Mucosa of gallbladder (tissue), 1 donor: ENCODE measurements at regions not wholly inside any gene's neighbourhood (a gene's known extent, or its start where the extent isn't known, plus 50 kb on each side); places are given as distances from the start of the nearest gene placed in this dataset.
"Not testable (repeated sequence)": the region's sequence is repeated elsewhere in the genome, so short reads cannot be mapped to it uniquely, and the experiment has no call there.

Source experiments
- DNase-seq: peaks from one replicate; pipeline ENCODE4 v3.0.0-alpha.2; 2020; ENCODE audit warnings: low spot score
- donor health status: DM: no; HTN: no; CAD: no.

- DNase-seq = no peak
Measured at GRCh38 chr22:48418831-48419230, 1408.8 kb downstream of the BRD1 start.

- DNase-seq = no peak
Measured at GRCh38 chr22:48417225-48418070, 1410.2 kb downstream of the BRD1 start.

GRCh38 chr22:48416396-48417224 is 1411.1 kb downstream of the BRD1 start:
- DNase-seq = no peak

GRCh38 chr22:48415520-48415919 is 1412.2 kb downstream of the BRD1 start:
- no peak for DNase-seq

GRCh38 chr22:48414651-48415050 is 1413.0 kb downstream of the BRD1 start:
- DNase-seq = no peak

GRCh38 chr22:48412931-48413330 is 1414.7 kb downstream of the BRD1 start:
- not testable (repeated sequence) for DNase-seq

- no peak for DNase-seq
Measured at GRCh38 chr22:48410536-48410935, 1417.1 kb downstream of the BRD1 start.

GRCh38 chr22:48407256-48407955 is 1420.3 kb downstream of the BRD1 start:
- no peak for DNase-seq

- DNase-seq = no peak
Measured at GRCh38 chr22:48406161-48406560, 1421.5 kb downstream of the BRD1 start.

- DNase-seq = peak; percentile 60
Measured at GRCh38 chr22:48405741-48406140, 1421.9 kb downstream of the BRD1 start.

- no peak for DNase-seq
Measured at GRCh38 chr22:48404801-48405447, 1422.7 kb downstream of the BRD1 start.

- DNase-seq = peak; percentile 4
Measured at GRCh38 chr22:48403521-48404403, 1423.9 kb downstream of the BRD1 start.

- no peak for DNase-seq
Measured at GRCh38 chr22:48402591-48403031, 1425.1 kb downstream of the BRD1 start.

GRCh38 chr22:48401523-48401922 is 1426.2 kb downstream of the BRD1 start:
- DNase-seq = not testable (repeated sequence)

- DNase-seq = peak; percentile 8
Measured at GRCh38 chr22:48398181-48398905, 1429.3 kb downstream of the BRD1 start.

GRCh38 chr22:48397531-48398180 is 1430.0 kb downstream of the BRD1 start:
- DNase-seq = no peak

GRCh38 chr22:48396785-48397530 is 1430.7 kb downstream of the BRD1 start:
- DNase-seq = peak; percentile 41

- DNase-seq = no peak
Measured at GRCh38 chr22:48396091-48396784, 1431.4 kb downstream of the BRD1 start.
